ENCODE measurements at regions not wholly inside any gene's neighbourhood (a gene's known extent, or its start where the extent isn't known, plus 50 kb on each side); places are given as distances from the start of the nearest gene placed in this dataset.
A peak's percentile ranks its signal among the peaks of the same experiment; 100 is the strongest.

- Histone ChIP-seq H3K9ac (ENCODE audit: low read length) (no peak overlapping the region), H3K4me1 (ENCODE audit: control insufficient read depth, insufficient read depth, low read length) (peaks cover 4% of the 10 kb centered on the region), H3K27me3 (replicated peaks; ENCODE audit: control insufficient read depth, insufficient read depth, low read length) (no peaks in the 10 kb centered on the region), H3K9me3 (ENCODE audit: control insufficient read depth, low read length) (no peaks in the 10 kb centered on the region), H3K4me3 (ENCODE audit: low read length) (no peak overlapping the region), H3K36me3 (ENCODE audit: control insufficient read depth, insufficient read depth, low read length, severe bottlenecking) (no peaks in the 10 kb centered on the region)
- no peak for DNase-seq (ENCODE audit: low read depth)
These were observed 64.4 kb upstream of the HPGD start for GRCh38 chr4:174586651-174587050.

- Histone ChIP-seq H3K36me3 (ENCODE audit: control insufficient read depth, insufficient read depth, low read length, severe bottlenecking) (no peaks in the 10 kb centered on the region), H3K4me1 (ENCODE audit: control insufficient read depth, insufficient read depth, low read length) (peaks cover 23% of the 10 kb centered on the region), H3K9ac (ENCODE audit: low read length) (no peak overlapping the region), H3K4me3 (ENCODE audit: low read length) (no peak overlapping the region), H3K9me3 (ENCODE audit: control insufficient read depth, low read length) (no peaks in the 10 kb centered on the region), H3K27me3 (replicated peaks; ENCODE audit: control insufficient read depth, insufficient read depth, low read length) (no peaks in the 10 kb centered on the region)
- DNase-seq (ENCODE audit: low read depth), result no peak
These were observed 60.8 kb upstream of the HPGD start for GRCh38 chr4:174583056-174583455.

GRCh38 chr4:174582463-174582862 lies 60.2 kb upstream of the HPGD start:
- Histone ChIP-seq H3K4me1 (ENCODE audit: control insufficient read depth, insufficient read depth, low read length) (peaks cover 23% of the 10 kb centered on the region), H3K36me3 (ENCODE audit: control insufficient read depth, insufficient read depth, low read length, severe bottlenecking) (no peaks in the 10 kb centered on the region), H3K4me3 (ENCODE audit: low read length) (no peak overlapping the region), H3K27me3 (replicated peaks; ENCODE audit: control insufficient read depth, insufficient read depth, low read length) (no peaks in the 10 kb centered on the region), H3K9me3 (ENCODE audit: control insufficient read depth, low read length) (no peaks in the 10 kb centered on the region), H3K9ac (ENCODE audit: low read length) (no peak overlapping the region)
- no peak for DNase-seq (ENCODE audit: low read depth)

GRCh38 chr4:174581901-174582300 lies 59.6 kb upstream of the HPGD start:
- peaks cover 23% of the 10 kb centered on the region for H3K4me1 ChIP-seq (ENCODE audit: control insufficient read depth, insufficient read depth, low read length)
- no peaks in the 10 kb centered on the region for H3K36me3 ChIP-seq (ENCODE audit: control insufficient read depth, insufficient read depth, low read length, severe bottlenecking)
- H3K4me3 ChIP-seq (ENCODE audit: low read length), result no peak overlapping the region
- no peaks in the 10 kb centered on the region for H3K9me3 ChIP-seq (ENCODE audit: control insufficient read depth, low read length)
- no peaks in the 10 kb centered on the region for H3K27me3 ChIP-seq (replicated peaks; ENCODE audit: control insufficient read depth, insufficient read depth, low read length)
- no peak overlapping the region for H3K9ac ChIP-seq (ENCODE audit: low read length)
- DNase-seq (ENCODE audit: low read depth), result peak; percentile 13

- Histone ChIP-seq H3K4me1 (ENCODE audit: control insufficient read depth, insufficient read depth, low read length) (peaks cover 23% of the 10 kb centered on the region), H3K9ac (ENCODE audit: low read length) (no peak overlapping the region), H3K36me3 (ENCODE audit: control insufficient read depth, insufficient read depth, low read length, severe bottlenecking) (no peaks in the 10 kb centered on the region), H3K27me3 (replicated peaks; ENCODE audit: control insufficient read depth, insufficient read depth, low read length) (no peaks in the 10 kb centered on the region), H3K4me3 (ENCODE audit: low read length) (peak overlapping the region; percentile 26), H3K9me3 (ENCODE audit: control insufficient read depth, low read length) (no peaks in the 10 kb centered on the region)
- no peak for DNase-seq (ENCODE audit: low read depth)
These were observed 58.3 kb upstream of the HPGD start for GRCh38 chr4:174580597-174580996.

- DNase-seq (ENCODE audit: low read depth), result no peak
- H3K9ac ChIP-seq (ENCODE audit: low read length), result no peak overlapping the region
- H3K4me3 ChIP-seq (ENCODE audit: low read length), result no peak overlapping the region
- H3K4me1 ChIP-seq (ENCODE audit: control insufficient read depth, insufficient read depth, low read length), result peaks cover 23% of the 10 kb centered on the region
- H3K27me3 ChIP-seq (replicated peaks; ENCODE audit: control insufficient read depth, insufficient read depth, low read length), result no peaks in the 10 kb centered on the region
- H3K9me3 ChIP-seq (ENCODE audit: control insufficient read depth, low read length), result no peaks in the 10 kb centered on the region
- no peaks in the 10 kb centered on the region for H3K36me3 ChIP-seq (ENCODE audit: control insufficient read depth, insufficient read depth, low read length, severe bottlenecking)
These were observed 57.1 kb upstream of the HPGD start for GRCh38 chr4:174579421-174579820.

- Histone ChIP-seq H3K4me1 (ENCODE audit: control insufficient read depth, insufficient read depth, low read length) (peaks cover 23% of the 10 kb centered on the region), H3K9ac (ENCODE audit: low read length) (no peak overlapping the region), H3K9me3 (ENCODE audit: control insufficient read depth, low read length) (no peaks in the 10 kb centered on the region), H3K27me3 (replicated peaks; ENCODE audit: control insufficient read depth, insufficient read depth, low read length) (no peaks in the 10 kb centered on the region), H3K4me3 (ENCODE audit: low read length) (no peak overlapping the region), H3K36me3 (ENCODE audit: control insufficient read depth, insufficient read depth, low read length, severe bottlenecking) (no peaks in the 10 kb centered on the region)
- DNase-seq (ENCODE audit: low read depth), result no peak
These were observed 56.1 kb upstream of the HPGD start for GRCh38 chr4:174578366-174578765.

- Histone ChIP-seq H3K36me3 (ENCODE audit: control insufficient read depth, insufficient read depth, low read length, severe bottlenecking) (no peaks in the 10 kb centered on the region), H3K9me3 (ENCODE audit: control insufficient read depth, low read length) (no peaks in the 10 kb centered on the region), H3K9ac (ENCODE audit: low read length) (no peak overlapping the region), H3K27me3 (replicated peaks; ENCODE audit: control insufficient read depth, insufficient read depth, low read length) (no peaks in the 10 kb centered on the region), H3K4me1 (ENCODE audit: control insufficient read depth, insufficient read depth, low read length) (peaks cover 12% of the 10 kb centered on the region), H3K4me3 (ENCODE audit: low read length) (no peak overlapping the region)
- DNase-seq (ENCODE audit: low read depth), result no peak
These were observed 53.1 kb upstream of the HPGD start for GRCh38 chr4:174575436-174575835.

Data from adipocyte (in vitro differentiated cells).